Endodermal cell (in vitro differentiated cells): ENCODE measurements at regions not wholly inside any gene's neighbourhood (a gene's known extent, or its start where the extent isn't known, plus 50 kb on each side); places are given as distances from the start of the nearest gene placed in this dataset.

Experiments used
- DNase-seq: peaks from one replicate; pipeline ENCODE4 v3.0.0-alpha.2; 2017
- H3K27ac ChIP-seq: 2 replicates; pipeline ENCODE4 v1.5.1; 2013; ENCODE audit warnings: mild to moderate bottlenecking, low read depth, low read length, moderate library complexity
- H3K27me3 ChIP-seq: 2 replicates; pipeline ENCODE4 v1.6.1; 2013; ENCODE audit warnings: mild to moderate bottlenecking, low read length, moderate library complexity; ENCODE audit not compliant: insufficient read depth, control insufficient read depth, poor library complexity, severe bottlenecking
- H3K36me3 ChIP-seq: 2 replicates; pipeline ENCODE4 v1.7.0; 2013; ENCODE audit warnings: mild to moderate bottlenecking, low read length, moderate library complexity; ENCODE audit not compliant: control insufficient read depth, insufficient read depth
- H3K4me1 ChIP-seq: one replicate; pipeline ENCODE4 v1.7.0; 2013; ENCODE audit warnings: low read length; ENCODE audit not compliant: control insufficient read depth, insufficient read depth
- H3K4me3 ChIP-seq: 2 replicates; pipeline ENCODE4 v1.5.1; 2013; ENCODE audit warnings: mild to moderate bottlenecking, low read length, moderate library complexity
- H3K9ac ChIP-seq: 2 replicates; pipeline ENCODE4 v1.6.1; 2013; ENCODE audit warnings: mild to moderate bottlenecking, low read length, moderate library complexity; ENCODE audit not compliant: poor library complexity, severe bottlenecking; ENCODE audit errors: extremely low read depth
- H3K9me3 ChIP-seq: 2 replicates; pipeline ENCODE4 v1.6.1; 2013; ENCODE audit warnings: mild to moderate bottlenecking, low read length, moderate library complexity; ENCODE audit not compliant: control insufficient read depth
- H3K27ac Mint-ChIP-seq: 2 replicates; pipeline ENCODE4 v1.8.0; 2020; ENCODE audit warnings: mixed read lengths
- H3K27me3 Mint-ChIP-seq: 2 replicates; pipeline ENCODE4 v1.8.0; 2021; ENCODE audit warnings: mild to moderate bottlenecking, mixed read lengths; ENCODE audit not compliant: insufficient read depth
- H3K36me3 Mint-ChIP-seq: 2 replicates; pipeline ENCODE4 v1.8.0; 2020; ENCODE audit warnings: low read depth, mixed read lengths
- H3K4me1 Mint-ChIP-seq: 2 replicates; pipeline ENCODE4 v1.8.0; 2020; ENCODE audit warnings: mixed read lengths
- H3K4me3 Mint-ChIP-seq: 2 replicates; pipeline ENCODE4 v1.8.0; 2020; ENCODE audit warnings: mild to moderate bottlenecking, moderate library complexity, mixed read lengths
- H3K9me3 Mint-ChIP-seq: 2 replicates; pipeline ENCODE4 v1.8.0; 2020; ENCODE audit warnings: mild to moderate bottlenecking, mixed read lengths
- CTCF ChIP-seq: fragments of 200-600 bp; sonication (generic); conservative IDR thresholded peaks from 2 replicates; pipeline ENCODE4 v1.5.0; 2021; ENCODE audit warnings: antibody characterized with exemption, mild to moderate bottlenecking
- WGBS, 2 experiments: methylation state at CpG; one replicate each; pipeline versions ENCODE4 v1.1.5 to v1.1.7; 2013; ENCODE audit warnings: missing lambda C conversion rate in 2 of 2, mixed read lengths in 1 of 2; ENCODE audit not compliant: insufficient coverage in 1 of 2, insufficient read length in 1 of 2; 5-methylcytosine and 5-hydroxymethylcytosine counted together

- H3K9me3 ChIP-seq: no peaks in the 10 kb centered on the region
- DNase-seq: no peak
- Mint-ChIP-seq H3K4me1 (no peaks in the 10 kb centered on the region), H3K36me3 (peaks cover 2% of the 10 kb centered on the region), H3K9me3 (no peaks in the 10 kb centered on the region), H3K4me3 (no peak overlapping the region), H3K27me3 (peaks cover 7% of the 10 kb centered on the region), H3K27ac (no peak overlapping the region)
- no peak overlapping the region for H3K4me3 ChIP-seq
- TF ChIP-seq CTCF: no peak
- H3K4me1 ChIP-seq: no peaks in the 10 kb centered on the region
- H3K27ac ChIP-seq: no peak overlapping the region
- H3K9ac ChIP-seq: no peak overlapping the region
- 71 to 93% methylated on average over 6 to 7 of the region's 7 CpGs for WGBS, 2 experiments
- H3K36me3 ChIP-seq: no peaks in the 10 kb centered on the region
- H3K27me3 ChIP-seq: no peaks in the 10 kb centered on the region
Observed at GRCh38 chr15:96497951-96498350, 167.5 kb downstream of the NR2F2 start.

GRCh38 chr15:96500508-96500907, 170.0 kb downstream of the NR2F2 start:
- no peak overlapping the region for H3K9ac ChIP-seq
- no peak for TF ChIP-seq CTCF
- DNase-seq: no peak
- 84 to 95% methylated on average over 2 to 5 of the region's 5 CpGs for WGBS, 2 experiments
- no peaks in the 10 kb centered on the region for H3K4me1 ChIP-seq
- H3K27ac ChIP-seq: no peak overlapping the region
- no peak overlapping the region for H3K27ac Mint-ChIP-seq
- no peaks in the 10 kb centered on the region for H3K36me3 ChIP-seq
- H3K9me3 Mint-ChIP-seq: no peaks in the 10 kb centered on the region
- peaks cover 2% of the 10 kb centered on the region for H3K36me3 Mint-ChIP-seq
- no peak overlapping the region for H3K4me3 ChIP-seq
- H3K9me3 ChIP-seq: no peaks in the 10 kb centered on the region
- H3K27me3 Mint-ChIP-seq: peaks cover 2% of the 10 kb centered on the region
- H3K4me3 Mint-ChIP-seq: no peak overlapping the region
- H3K27me3 ChIP-seq: peaks cover 8% of the 10 kb centered on the region
- no peaks in the 10 kb centered on the region for H3K4me1 Mint-ChIP-seq

GRCh38 chr15:96501362-96501761, 170.9 kb downstream of the NR2F2 start:
- WGBS, 2 experiments: 100% methylated on average over 1 of the region's 1 CpG
- Mint-ChIP-seq H3K4me3 (no peak overlapping the region), H3K36me3 (peaks cover 2% of the 10 kb centered on the region), H3K9me3 (no peaks in the 10 kb centered on the region), H3K27me3 (peaks cover 2% of the 10 kb centered on the region), H3K4me1 (no peaks in the 10 kb centered on the region), H3K27ac (no peak overlapping the region)
- H3K4me3 ChIP-seq: no peak overlapping the region
- H3K27ac ChIP-seq: no peak overlapping the region
- H3K27me3 ChIP-seq: peaks cover 10% of the 10 kb centered on the region
- no peaks in the 10 kb centered on the region for H3K9me3 ChIP-seq
- no peaks in the 10 kb centered on the region for H3K4me1 ChIP-seq
- no peak for TF ChIP-seq CTCF
- H3K9ac ChIP-seq: no peak overlapping the region
- H3K36me3 ChIP-seq: no peaks in the 10 kb centered on the region
- no peak for DNase-seq
